ENCODE measurements at regions not wholly inside any gene's neighbourhood (a gene's known extent, or its start where the extent isn't known, plus 50 kb on each side); places are given as distances from the start of the nearest gene placed in this dataset.

DNA sequence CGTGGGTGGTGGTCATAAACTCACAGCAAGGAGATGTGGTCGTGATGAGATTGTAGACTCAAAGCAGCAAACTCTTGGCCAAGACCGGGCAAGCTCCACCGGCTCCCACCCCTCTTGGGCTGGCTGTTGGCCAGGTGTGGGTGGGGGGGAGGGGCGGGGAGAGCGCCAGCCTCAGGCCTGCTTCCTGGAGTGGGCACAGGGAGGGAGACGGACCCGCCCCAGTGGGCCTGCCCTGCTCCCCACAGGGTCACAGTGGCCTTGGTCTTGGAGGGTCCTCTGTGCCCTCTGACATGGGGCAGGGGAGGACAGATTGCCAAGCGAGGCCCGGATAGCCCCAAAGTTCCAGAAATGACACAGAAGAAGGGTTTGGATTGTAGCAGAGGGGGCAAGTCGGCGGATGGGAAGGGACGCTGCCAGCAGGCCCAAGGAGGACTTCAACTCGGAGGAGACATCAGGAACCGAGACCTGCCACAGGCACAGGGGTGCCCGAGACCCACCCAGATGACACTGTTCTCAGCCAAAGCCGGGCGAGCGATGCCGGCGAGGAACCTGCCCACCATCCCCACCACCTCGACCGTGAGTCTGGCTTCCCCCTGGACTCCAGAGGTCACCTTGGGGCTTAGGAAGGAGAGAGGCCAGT, 85.4 kb upstream of the ACTRT2 start:
- no peak for DNase-seq

DNA sequence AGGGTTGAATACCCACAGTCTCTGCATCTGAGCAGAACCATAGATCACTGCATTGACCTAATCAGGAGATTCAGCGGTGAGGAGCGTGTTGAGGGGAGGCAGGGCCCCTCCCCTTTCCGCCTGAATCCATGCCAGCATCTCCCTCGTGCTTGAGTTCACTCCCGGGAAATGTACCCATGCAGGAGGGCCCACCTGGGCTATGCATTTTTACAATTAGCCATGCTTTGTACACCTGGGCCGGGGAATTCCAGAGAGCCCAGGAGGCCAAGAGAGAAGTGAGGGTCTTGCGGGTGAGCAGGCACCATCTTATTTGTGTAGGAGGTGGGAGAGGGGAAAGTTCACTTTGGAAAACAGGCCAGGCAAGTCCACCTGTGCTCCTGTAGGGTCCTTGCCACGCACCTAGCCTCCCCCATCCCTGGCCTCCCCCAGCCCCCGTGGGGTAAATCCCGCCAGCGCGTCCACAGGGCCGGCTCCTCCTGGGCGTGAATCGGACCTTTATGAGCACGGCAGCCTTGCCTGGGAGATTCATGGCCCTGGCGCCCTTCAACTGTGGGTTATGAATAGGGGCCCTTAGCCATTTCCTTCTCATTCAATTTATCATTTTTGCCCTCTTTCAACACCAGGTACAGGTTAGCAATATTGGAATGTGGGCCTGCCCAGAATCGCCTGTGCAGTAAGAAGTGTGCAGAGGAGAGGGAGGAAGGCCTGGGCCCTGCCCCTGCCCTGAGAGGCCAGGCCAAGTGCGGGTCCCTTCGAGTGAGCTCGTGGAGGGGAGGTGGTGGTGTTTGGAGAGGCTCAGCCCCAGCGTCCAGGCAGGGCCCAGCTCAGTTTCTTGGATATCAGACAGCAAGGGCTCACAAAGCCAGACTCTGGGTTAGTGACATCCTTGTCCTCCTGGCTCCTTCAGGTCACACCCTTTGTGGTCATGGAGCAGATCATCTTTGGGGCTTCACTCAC, 84.4 kb upstream of the ACTRT2 start:
- no peak for DNase-seq

- no peak for DNase-seq
These were observed 83.5 kb upstream of the ACTRT2 start for GRCh38 chr1:2937805-2938204.

DNA sequence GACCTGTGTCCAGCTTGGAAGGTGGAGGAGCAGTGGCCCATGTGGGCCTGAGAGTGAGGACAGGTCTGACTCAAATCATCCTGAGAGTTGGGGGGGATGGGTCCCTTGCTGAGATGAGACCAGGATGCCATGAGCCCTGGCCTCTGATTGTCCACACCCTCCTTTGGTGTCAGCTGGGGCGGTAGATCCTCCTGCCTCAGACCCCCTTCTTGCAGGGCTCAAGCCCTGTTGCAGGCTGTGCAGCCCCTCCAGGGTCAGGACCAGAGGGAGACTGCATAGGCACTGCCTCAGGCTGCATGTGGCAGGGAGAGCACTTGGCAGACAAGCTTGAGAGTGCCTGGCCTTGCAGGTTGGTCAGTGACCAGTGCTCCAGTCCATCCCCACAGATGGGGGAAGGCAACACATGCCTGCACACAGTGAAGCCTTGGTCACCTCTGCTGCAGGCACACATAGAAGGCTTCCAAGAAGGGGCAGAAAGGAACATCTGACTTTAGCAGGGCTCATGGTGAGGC, 82.2 kb upstream of the ACTRT2 start:
- DNase-seq = no peak

GRCh38 chr1:2940178-2940577, 81.1 kb upstream of the ACTRT2 start:
- no peak for DNase-seq

- DNase-seq = no peak
These were observed 80.2 kb upstream of the ACTRT2 start for GRCh38 chr1:2941040-2941439.

DNA sequence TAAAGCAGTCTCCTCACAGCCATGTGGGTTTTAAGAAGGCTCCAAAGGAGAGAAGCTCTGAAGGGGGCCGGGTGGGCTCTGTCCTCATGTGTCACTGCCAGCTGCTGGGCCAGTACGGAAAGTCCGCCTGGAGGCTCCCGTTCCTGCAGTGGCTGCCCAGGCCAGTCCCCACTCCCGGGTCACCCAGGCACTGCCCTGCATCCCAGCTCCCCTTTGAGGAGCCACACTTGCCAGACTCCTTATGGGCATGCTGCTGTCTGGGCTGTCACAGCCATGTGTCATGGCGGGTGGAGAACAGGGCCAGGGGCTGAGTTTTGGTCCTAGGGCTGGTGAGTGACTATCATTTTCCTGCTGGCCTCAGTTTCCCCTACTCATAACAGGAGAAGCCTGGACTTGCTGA, 79.4 kb upstream of the ACTRT2 start:
- DNase-seq = no peak

GRCh38 chr1:2942410-2942809, 78.9 kb upstream of the ACTRT2 start:
- no peak for DNase-seq

DNA sequence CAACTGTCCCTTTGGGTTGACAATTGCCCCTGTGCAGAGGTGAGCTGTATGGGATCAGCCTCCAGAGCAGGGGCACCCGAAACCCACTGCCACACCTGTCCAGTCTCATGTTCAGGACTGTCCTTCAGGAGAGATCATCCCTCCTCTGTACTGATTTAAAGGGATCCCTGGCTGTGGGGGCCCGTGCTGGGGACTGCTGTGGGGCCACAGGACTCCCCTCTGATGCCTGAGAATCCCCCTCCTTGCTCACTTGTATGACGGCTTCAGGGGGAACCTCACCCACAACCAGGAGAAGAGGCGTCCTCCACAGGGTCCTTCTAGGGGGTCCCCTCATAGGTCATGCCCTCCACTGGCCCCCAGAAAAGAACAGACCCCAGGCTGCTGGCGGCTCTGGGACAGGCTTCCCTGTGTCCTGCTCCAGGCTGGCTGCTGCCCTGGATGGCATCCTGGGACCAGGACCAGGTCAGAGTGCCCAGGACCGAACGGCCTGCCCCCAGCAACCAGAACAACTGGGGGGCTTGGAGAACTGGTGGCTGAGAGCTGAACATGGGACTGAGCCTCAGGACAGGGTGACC, 77.5 kb upstream of the ACTRT2 start:
- no peak for DNase-seq

DNA sequence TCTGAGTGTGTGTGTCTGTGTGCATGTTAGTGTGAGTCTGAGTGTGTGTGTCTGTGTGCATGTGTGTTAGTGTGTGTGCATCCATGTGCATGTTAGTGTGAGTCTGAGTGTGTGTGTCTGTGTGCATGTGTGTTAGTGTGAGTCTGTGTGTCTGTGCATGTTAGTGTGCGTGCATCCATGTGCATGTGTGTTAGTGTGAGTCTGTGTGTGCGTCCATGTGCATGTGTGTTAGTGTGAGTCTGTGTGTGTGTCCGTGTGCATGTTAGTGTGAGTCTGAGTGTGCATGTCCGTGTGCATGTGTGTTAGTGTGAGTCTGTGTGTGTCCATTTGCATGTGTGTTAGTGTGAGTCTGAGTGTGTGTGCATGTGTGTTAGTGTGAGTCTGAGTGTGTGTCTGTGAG, 76.6 kb upstream of the ACTRT2 start:
- no peak for DNase-seq

DNA sequence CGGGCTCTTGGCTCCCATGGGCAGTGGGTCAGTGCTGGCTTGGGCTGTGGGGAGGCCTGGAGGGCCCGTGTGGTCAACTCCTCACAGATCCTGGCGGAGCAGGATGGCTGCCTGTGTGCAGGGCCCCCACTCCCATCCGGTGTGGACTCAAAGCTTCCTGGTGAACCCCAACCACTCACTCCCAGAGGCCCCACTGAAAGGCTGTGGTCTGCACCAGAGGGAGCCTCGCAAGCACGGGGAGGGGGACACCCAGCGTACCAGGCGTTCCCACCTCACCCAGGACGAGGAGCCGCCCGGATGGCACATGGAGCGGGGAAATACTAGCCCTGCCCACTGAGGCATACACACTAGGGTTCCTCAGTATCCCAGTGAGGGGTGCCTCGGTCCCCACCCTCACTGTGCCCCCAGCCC, 75.4 kb upstream of the ACTRT2 start:
- no peak for DNase-seq

DNA sequence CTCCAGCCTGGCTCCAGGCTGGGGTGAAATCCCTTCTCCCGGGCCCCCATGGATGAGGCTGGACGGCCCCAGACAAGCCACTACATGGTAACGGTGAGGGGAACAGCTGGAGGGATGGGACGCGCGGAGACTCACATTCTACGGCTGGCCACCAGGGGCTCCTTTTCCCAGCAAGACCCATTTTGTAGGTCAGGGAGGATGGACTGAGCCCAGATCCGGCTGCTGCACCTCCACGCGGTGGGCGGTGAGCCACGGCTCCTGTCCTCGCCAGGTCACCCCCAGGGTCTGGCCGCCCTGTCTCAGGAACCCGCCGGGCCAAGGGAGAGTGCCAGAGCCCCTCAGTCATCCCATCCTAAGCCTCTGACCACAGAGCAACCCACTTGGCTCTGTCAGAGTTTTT, 75.0 kb upstream of the ACTRT2 start:
- DNase-seq = no peak

- DNase-seq = no peak
These were observed 74.1 kb upstream of the ACTRT2 start for GRCh38 chr1:2946999-2947690.

- no peak for DNase-seq
These were observed 73.1 kb upstream of the ACTRT2 start for GRCh38 chr1:2948001-2948750.

GRCh38 chr1:2948751-2949680, 72.3 kb upstream of the ACTRT2 start:
- no peak for DNase-seq

DNA sequence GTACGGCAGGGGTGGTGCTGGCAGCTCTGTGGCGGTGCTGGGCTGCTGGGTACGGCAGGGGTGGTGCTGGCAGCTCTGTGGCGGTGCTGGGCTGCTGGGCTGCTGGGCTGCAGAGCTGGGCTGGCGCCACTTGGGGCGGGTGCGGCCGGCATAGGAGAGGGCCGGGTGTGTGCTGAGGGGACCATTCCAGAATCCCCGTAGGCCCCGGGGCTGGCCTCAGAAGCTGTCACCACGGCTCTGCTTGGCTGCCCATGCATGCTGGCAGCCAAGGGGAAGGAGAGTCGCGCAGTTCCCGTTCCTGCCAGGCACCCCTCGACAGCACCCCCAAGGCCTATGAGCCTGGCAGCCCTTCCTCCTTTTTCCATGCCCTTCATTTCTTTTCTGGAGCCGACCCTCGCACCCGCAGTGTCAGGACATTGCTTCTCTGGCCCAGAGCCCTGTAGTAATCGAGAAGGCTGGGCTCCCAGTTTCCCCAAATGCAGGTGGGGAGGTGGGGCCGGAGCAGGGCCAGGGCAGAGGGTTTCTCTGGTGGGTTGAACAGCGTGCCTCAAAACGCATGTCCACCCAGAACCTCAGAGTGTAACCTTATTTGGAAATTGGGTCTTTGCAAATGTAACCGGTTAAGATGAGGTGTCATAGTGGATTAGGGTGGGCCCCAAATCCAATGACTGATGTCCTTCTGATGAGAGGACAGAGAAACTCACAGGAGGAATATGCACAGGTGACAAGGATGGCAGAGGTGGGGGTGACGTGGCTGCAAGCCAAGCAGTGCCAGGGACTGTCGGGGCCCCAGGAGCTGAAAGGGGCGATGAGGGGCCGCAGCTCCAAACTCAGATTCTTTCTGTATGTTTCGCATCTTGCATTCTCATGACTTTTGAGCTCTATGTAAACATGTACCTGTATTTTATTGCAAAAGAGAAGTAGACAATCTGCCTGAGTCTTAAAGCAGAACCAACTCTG, 71.0 kb upstream of the ACTRT2 start:
- DNase-seq = no peak

DNA sequence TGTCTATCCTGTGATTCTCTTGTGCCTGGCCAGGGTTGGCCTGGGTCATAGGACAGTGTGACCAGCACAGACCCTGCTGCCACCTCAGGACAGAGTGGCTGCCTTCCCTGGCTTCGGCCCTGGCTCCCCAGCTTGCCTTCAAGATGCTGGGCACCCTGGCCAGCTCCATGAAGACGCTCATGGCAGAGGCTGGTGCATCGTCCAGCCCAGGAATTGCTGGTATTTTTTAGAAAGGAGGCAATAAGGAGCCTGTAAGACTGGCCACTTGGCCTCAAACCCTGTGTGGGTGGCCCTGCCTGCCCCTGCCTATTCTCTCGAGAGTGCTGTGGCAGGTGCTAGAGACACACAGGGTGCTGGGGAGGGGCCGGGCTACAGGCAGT, 70.4 kb upstream of the ACTRT2 start:
- no peak for DNase-seq

DNA sequence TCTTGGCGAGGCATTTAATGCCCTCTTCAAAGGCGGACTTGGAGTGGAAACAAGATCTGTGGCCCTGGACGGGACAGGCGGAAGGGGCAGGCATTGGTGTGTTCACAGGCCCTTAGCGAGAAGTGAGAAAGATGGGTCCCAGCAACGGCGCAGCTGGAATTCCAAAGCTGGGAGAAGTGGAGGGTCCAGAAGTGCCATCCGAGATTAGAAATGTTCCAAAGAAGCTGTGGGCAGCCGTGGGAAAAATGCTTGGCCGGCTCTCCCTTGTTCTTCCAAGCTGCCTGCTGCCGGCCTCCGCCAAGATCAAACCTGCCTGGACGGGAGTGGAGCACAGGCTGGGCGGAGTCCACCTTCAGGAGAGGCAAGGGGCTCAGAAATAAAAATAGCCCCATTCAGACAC, 69.4 kb upstream of the ACTRT2 start:
- no peak for DNase-seq

GRCh38 chr1:2952371-2952770, 68.9 kb upstream of the ACTRT2 start:
- no peak for DNase-seq

- DNase-seq = no peak
These were observed 68.3 kb upstream of the ACTRT2 start for GRCh38 chr1:2952992-2953391.
